Uterus (tissue), 2 donors: ENCODE measurements at regions not wholly inside any gene's neighbourhood (a gene's known extent, or its start where the extent isn't known, plus 50 kb on each side); places are given as distances from the start of the nearest gene placed in this dataset.

Source experiments
- CTCF ChIP-seq, 4 experiments: fragments of 200-600 bp in 2 of 4; fragments of 450-650 bp in 2 of 4; sonication (generic) in 2 of 4; IDR thresholded peaks; one replicate each; pipeline ENCODE4 v1.5.1; 2016 to 2019; ENCODE audit warnings: antibody characterized with exemption in 4 of 4, mild to moderate bottlenecking in 2 of 4, moderate library complexity in 1 of 4
- POLR2A ChIP-seq, 2 donors: fragments of 450-650 bp; IDR thresholded peaks; one replicate each; pipeline ENCODE4 v1.6.1; 2016; ENCODE audit warnings: antibody characterized with exemption in 2 of 2, mild to moderate bottlenecking in 1 of 2, moderate library complexity in 1 of 2

- TF ChIP-seq CTCF (IDR thresholded peaks at IDR 0.05) (no peak), POLR2A (IDR thresholded peaks at IDR 0.05) (no peak)
Measured at GRCh38 chr12:127548123-127548553, 718.8 kb upstream of the TMEM132C start.
